ENCODE measurements at regions not wholly inside any gene's neighbourhood (a gene's known extent, or its start where the extent isn't known, plus 50 kb on each side); places are given as distances from the start of the nearest gene placed in this dataset.

DNA sequence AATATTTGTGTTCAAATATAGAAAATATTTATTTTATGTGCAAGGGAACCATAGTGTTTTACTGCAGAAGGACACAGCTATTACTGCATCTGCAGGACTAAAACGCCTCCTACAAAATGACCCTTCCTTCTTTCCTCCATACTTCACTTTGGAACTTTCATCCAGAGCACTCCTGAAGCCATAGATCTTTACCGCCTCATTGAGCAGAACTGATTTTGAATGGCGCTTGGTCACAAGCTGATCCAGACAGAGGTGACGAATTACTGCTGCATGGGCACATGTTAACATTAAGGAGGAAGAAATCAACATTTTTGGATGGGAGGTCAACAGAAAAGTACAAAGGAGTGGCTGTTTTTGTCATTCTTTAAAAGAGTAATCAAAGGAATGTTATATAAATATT lies 931.6 kb downstream of the NCAM2 start:
- H3K27ac ChIP-seq = no peak overlapping the region
- no peak for DNase-seq (ENCODE audit: low spot score)
- no peak overlapping the region for H3K4me3 ChIP-seq
- TF ChIP-seq, protein P1, sequence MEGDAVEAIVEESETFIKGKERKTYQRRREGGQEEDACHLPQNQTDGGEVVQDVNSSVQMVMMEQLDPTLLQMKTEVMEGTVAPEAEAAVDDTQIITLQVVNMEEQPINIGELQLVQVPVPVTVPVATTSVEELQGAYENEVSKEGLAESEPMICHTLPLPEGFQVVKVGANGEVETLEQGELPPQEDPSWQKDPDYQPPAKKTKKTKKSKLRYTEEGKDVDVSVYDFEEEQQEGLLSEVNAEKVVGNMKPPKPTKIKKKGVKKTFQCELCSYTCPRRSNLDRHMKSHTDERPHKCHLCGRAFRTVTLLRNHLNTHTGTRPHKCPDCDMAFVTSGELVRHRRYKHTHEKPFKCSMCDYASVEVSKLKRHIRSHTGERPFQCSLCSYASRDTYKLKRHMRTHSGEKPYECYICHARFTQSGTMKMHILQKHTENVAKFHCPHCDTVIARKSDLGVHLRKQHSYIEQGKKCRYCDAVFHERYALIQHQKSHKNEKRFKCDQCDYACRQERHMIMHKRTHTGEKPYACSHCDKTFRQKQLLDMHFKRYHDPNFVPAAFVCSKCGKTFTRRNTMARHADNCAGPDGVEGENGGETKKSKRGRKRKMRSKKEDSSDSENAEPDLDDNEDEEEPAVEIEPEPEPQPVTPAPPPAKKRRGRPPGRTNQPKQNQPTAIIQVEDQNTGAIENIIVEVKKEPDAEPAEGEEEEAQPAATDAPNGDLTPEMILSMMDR (IDR thresholded peaks at IDR 0.05) = no peak

DNA sequence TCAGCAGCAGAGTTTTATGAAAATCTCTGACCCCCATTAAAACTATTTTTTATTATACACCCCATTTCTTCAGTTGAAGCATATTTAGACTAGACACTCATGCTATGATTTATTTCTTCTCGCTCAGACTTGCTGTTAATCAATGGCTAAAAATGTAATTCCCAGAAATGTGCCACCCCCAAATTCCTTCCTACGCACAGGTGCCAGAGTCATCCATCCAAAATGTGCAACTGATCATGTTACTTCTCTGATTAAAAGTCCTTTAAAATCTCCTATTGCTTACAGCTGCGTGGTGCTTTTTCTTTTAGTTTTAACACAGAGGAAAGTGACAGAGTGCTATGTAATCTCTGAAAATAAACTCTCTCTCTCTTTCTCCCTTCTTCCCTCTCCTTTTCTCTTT lies 954.4 kb downstream of the NCAM2 start:
- Histone ChIP-seq H3K4me3 (no peak overlapping the region), H3K27ac (no peak overlapping the region)
- no peak for DNase-seq (ENCODE audit: low spot score)
- TF ChIP-seq, protein P1 (IDR thresholded peaks at IDR 0.05) = no peak

DNA sequence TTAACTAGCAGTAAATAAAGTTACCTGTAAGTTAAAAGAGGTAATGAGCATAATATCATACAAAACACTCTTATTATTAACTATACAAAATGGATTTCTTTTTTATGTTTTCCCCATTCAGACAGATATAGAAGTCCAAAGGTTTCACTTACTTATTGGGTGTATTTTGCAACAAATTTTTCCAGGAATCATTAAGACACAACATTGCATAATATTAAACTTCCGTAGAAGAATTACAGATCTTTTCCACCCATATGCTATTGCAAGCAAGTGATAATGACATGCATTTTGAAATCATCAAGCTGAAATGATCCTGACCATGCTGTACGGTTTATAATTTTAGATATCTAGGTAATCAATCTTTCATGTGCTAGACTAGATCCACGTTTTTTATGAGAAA lies 957.0 kb downstream of the NCAM2 start:
- no peak overlapping the region for H3K4me3 ChIP-seq
- DNase-seq (ENCODE audit: low spot score) = no peak
- TF ChIP-seq, protein P1 (IDR thresholded peaks at IDR 0.05) = no peak
- no peak overlapping the region for H3K27ac ChIP-seq

DNA sequence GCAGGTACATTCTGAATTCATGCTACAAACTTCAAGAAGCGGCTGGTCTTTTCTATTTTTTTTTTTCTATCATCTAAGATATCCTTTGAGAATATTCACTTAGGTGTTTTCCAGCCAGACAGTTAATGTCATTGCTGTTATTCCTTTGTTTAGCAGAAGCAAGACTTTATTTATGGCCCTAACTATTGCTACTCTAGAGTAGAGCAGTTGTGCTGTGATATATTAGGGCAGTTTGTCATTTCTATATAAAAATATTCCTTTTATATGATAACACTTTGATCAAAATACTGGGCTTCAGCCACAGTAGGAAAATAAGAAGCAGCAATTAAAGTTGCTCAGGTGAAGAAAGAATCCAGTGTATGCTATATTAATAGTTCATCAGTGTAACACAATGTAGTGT lies 959.3 kb downstream of the NCAM2 start:
- Histone ChIP-seq H3K4me3 (no peak overlapping the region), H3K27ac (no peak overlapping the region)
- TF ChIP-seq, protein P1 (IDR thresholded peaks at IDR 0.05) = no peak
- DNase-seq (ENCODE audit: low spot score) = no peak

DNA sequence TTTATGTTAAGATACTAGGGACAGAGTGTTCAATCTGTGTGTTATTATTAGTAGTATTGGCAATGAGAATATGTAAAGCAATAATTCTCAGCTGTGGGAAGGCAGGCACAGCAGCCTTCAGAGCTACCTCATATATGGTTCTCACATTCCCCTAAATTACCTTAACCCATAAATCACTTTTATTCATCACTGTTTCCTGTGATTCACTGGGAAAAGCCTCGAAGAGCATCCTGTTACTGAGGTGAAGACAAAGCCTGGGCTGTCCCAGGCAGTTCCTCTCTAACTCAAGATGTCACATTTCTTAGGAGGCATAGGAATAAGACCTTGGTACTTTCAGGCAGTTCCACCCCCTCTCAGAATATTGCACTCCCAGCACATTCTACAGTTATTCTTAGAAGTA lies 965.7 kb downstream of the NCAM2 start:
- H3K4me3 ChIP-seq = no peak overlapping the region
- TF ChIP-seq, protein P1 (IDR thresholded peaks at IDR 0.05) = no peak
- DNase-seq (ENCODE audit: low spot score) = no peak
- no peak overlapping the region for H3K27ac ChIP-seq

DNA sequence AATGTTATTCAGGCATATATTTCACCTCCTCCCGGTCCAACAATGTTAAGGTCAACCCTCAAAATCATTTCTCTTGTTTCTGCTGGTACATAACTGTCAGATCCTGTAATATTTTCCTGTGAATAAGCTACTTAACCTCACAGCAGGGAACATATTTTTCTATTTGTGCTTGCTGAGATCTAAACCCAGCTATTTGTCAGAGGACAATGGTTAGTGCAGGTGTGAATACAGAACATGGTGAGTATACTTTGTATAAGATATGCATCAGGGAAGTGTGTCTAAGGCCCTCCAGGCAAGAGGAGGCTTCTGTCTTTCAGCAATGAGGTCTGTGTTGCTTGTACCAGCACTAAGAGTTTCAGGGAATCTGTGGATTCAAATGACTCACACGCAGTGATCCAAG lies 970.6 kb downstream of the NCAM2 start:
- no peak for DNase-seq (ENCODE audit: low spot score)
- TF ChIP-seq, protein P1 (IDR thresholded peaks at IDR 0.05) = no peak
- Histone ChIP-seq H3K4me3 (no peak overlapping the region), H3K27ac (no peak overlapping the region)

DNA sequence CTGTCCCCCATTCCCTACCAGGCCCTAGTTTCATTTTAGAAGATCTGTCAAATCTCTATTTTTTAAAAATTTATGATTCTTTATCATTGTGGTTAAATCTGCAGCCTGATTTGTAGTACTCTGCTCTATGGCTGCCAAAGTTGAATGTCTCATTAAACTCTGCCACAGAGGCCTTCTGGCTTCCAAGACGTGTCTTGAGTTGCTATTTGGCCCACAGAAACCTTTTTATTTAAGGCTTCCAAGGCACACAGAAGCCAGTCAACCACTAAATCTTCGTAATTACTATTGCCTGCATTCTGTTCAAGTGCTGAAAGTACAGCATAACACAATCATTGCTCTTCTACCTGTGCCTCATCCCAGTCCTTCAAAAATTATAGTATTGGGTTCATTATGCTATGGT lies 971.0 kb downstream of the NCAM2 start:
- H3K4me3 ChIP-seq = no peak overlapping the region
- no peak for DNase-seq (ENCODE audit: low spot score)
- no peak overlapping the region for H3K27ac ChIP-seq
- TF ChIP-seq, protein P1 (IDR thresholded peaks at IDR 0.05) = no peak

Data from coronary artery (tissue), 2 donors.